ENCODE measurements at regions not wholly inside any gene's neighbourhood (a gene's known extent, or its start where the extent isn't known, plus 50 kb on each side); places are given as distances from the start of the nearest gene placed in this dataset.

- no peak overlapping the region for H3K4me3 ChIP-seq (ENCODE audit: control insufficient read depth, low read depth, low read length)
- DNase-seq (ENCODE audit: low read depth) = peak; percentile 26
- no peak for TF ChIP-seq CTCF (conservative IDR thresholded peaks at IDR 0.05; ENCODE audit: control insufficient read depth, insufficient read depth, low read depth, low read length)
Measured at GRCh38 chr3:74465715-74466410, 148.6 kb downstream of the CNTN3 start.

DNA sequence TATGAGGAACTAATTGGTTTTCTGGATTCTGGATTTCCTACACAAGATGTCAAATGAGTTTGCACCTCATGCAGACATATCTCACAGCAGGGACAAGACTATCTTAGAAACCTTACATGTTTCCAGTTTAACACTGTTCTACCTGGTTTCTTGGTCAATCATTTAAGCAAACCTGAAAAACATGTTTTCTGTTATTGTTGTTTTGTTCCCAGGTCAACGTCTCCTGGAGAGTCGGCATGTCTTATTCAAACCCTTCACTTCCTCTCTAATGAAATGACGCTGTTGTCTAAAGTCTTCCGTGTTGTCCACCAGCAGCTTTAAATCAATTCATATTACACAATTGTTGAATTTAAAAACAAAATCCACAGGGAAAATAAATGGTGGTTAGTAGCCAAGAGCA is 150.9 kb downstream of the CNTN3 start:
- TF ChIP-seq CTCF (conservative IDR thresholded peaks at IDR 0.05; ENCODE audit: control insufficient read depth, insufficient read depth, low read depth, low read length) = no peak
- no peak for DNase-seq (ENCODE audit: low read depth)
- no peak overlapping the region for H3K4me3 ChIP-seq (ENCODE audit: control insufficient read depth, low read depth, low read length)

- DNase-seq (ENCODE audit: low read depth) = no peak
- no peak for TF ChIP-seq CTCF (conservative IDR thresholded peaks at IDR 0.05; ENCODE audit: control insufficient read depth, insufficient read depth, low read depth, low read length)
- H3K4me3 ChIP-seq (ENCODE audit: control insufficient read depth, low read depth, low read length) = no peak overlapping the region
Measured at GRCh38 chr3:74456166-74456565, 158.3 kb downstream of the CNTN3 start.

GRCh38 chr3:74447221-74447620 is 167.2 kb downstream of the CNTN3 start:
- H3K4me3 ChIP-seq (ENCODE audit: control insufficient read depth, low read depth, low read length) = no peak overlapping the region
- TF ChIP-seq CTCF (conservative IDR thresholded peaks at IDR 0.05; ENCODE audit: control insufficient read depth, insufficient read depth, low read depth, low read length) = no peak
- DNase-seq (ENCODE audit: low read depth) = no peak

GRCh38 chr3:74445541-74445940 is 168.9 kb downstream of the CNTN3 start:
- H3K4me3 ChIP-seq (ENCODE audit: control insufficient read depth, low read depth, low read length) = no peak overlapping the region
- no peak for DNase-seq (ENCODE audit: low read depth)
- TF ChIP-seq CTCF (conservative IDR thresholded peaks at IDR 0.05; ENCODE audit: control insufficient read depth, insufficient read depth, low read depth, low read length) = no peak

- DNase-seq (ENCODE audit: low read depth) = peak; percentile 36
- no peak overlapping the region for H3K4me3 ChIP-seq (ENCODE audit: control insufficient read depth, low read depth, low read length)
- TF ChIP-seq CTCF (conservative IDR thresholded peaks at IDR 0.05; ENCODE audit: control insufficient read depth, insufficient read depth, low read depth, low read length) = no peak
Measured at GRCh38 chr3:74443102-74443501, 171.4 kb downstream of the CNTN3 start.

DNA sequence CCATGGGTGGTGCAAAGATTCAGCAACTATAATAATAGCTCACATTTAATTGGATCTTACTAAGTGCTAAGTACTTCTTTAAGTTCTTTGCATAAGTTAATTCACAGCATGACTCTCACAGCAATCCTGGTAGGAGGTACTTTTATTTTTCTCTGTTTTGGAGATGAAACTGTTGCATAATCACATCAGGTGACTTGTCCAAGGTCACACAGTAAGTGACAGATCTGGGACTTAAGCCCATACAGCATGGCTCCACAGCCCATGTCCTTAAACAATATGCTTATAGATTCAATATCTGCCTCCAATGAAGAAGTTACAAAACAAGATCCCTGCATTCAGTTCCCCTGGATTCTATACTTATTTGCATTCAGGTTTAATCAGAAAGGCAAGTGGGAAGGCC is 171.8 kb downstream of the CNTN3 start:
- DNase-seq (ENCODE audit: low read depth) = no peak

More for the DNA sequence above, 171.8 kb downstream of the CNTN3 start:
- TF ChIP-seq CTCF (conservative IDR thresholded peaks at IDR 0.05; ENCODE audit: control insufficient read depth, insufficient read depth, low read depth, low read length) = no peak
- no peak overlapping the region for H3K4me3 ChIP-seq (ENCODE audit: control insufficient read depth, low read depth, low read length)
